Colonic mucosa (tissue), 4 donors: ENCODE measurements at regions not wholly inside any gene's neighbourhood (a gene's known extent, or its start where the extent isn't known, plus 50 kb on each side); places are given as distances from the start of the nearest gene placed in this dataset.

Experiments
- DNase-seq: peaks from one replicate; pipeline ENCODE4 v3.0.0-alpha.2; 2020
- H3K27ac ChIP-seq: fragments of 200-600 bp; one replicate; pipeline ENCODE4 v1.8.0; 2021
- H3K27me3 ChIP-seq: fragments of 200-600 bp; one replicate; pipeline ENCODE4 v1.8.0; 2021
- H3K36me3 ChIP-seq: fragments of 200-600 bp; one replicate; pipeline ENCODE4 v1.8.0; 2021
- H3K4me1 ChIP-seq: fragments of 200-600 bp; one replicate; pipeline ENCODE4 v1.8.0; 2021; ENCODE audit warnings: mild to moderate bottlenecking
- H3K4me3 ChIP-seq: fragments of 200-600 bp; one replicate; pipeline ENCODE4 v1.8.0; 2021
- H3K9ac ChIP-seq, 2 donors: one replicate each; pipeline ENCODE4 v1.7.0; 2013; ENCODE audit warnings: control low read depth in 2 of 2, low read depth in 2 of 2, low read length in 2 of 2
- H3K9me3 ChIP-seq: fragments of 200-600 bp; one replicate; pipeline ENCODE4 v1.8.0; 2021
- intact Hi-C: fragments of 100-400 bp; cut with DNase I; formaldehyde crosslinking; loops from one replicate; pipeline ENCODE4 v1.14.1; 2022
- TF ChIP-seq, protein P1 (sequence below): fragments of 200-600 bp; IDR thresholded peaks from one replicate; pipeline ENCODE4 v1.8.0; 2022; ENCODE audit warnings: antibody characterized with exemption, mild to moderate bottlenecking
- donor health status: healthy.
- donor health status: DM: no; HTN: no; CAD: no.
- donor health status: DM: no; HTN: no; CAD: no.

DNA sequence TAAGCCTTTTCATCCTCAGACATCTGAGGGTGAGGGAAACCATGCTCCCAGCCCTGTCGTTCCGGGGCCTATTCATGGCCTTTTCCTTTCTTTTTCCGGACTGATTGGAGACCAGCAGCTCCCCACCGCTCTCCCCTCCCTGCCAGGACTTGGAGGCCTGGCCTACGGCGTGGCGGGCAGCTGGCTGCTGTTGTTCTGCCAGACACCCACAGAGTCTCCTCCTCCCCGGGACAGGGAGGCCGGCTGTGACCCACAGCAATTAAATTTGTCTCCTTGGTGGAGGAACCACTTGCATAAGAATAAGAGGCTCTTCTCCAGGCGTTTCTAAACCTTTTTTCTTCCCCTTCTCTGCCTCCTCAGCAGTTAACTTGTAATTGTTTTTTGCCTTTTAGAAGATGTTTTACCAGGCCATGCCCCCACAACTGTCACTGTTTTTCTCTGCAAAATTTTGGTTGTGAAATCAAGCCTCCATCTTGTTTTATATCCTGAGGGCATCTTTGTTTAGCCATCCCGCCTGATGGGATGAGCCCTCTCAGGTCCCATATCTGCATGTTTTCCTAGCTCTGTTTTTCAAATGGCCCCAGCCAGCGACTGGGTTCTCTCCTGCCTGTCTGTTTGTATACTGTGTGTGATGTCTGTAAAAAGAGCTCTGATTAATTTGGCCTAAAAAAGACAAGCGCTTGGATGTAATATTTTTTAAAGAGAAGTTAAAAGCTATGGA, 1060.0 kb upstream of the DDX18 start:
- H3K9me3 ChIP-seq = no peaks in the 10 kb centered on the region
- no peak overlapping the region for H3K9ac ChIP-seq
- no peaks in the 10 kb centered on the region for H3K36me3 ChIP-seq
- DNase-seq = no peak
- intact Hi-C loops = no loop called here
- H3K27ac ChIP-seq = no peak overlapping the region
- no peaks in the 10 kb centered on the region for H3K4me1 ChIP-seq
- TF ChIP-seq, protein P1, sequence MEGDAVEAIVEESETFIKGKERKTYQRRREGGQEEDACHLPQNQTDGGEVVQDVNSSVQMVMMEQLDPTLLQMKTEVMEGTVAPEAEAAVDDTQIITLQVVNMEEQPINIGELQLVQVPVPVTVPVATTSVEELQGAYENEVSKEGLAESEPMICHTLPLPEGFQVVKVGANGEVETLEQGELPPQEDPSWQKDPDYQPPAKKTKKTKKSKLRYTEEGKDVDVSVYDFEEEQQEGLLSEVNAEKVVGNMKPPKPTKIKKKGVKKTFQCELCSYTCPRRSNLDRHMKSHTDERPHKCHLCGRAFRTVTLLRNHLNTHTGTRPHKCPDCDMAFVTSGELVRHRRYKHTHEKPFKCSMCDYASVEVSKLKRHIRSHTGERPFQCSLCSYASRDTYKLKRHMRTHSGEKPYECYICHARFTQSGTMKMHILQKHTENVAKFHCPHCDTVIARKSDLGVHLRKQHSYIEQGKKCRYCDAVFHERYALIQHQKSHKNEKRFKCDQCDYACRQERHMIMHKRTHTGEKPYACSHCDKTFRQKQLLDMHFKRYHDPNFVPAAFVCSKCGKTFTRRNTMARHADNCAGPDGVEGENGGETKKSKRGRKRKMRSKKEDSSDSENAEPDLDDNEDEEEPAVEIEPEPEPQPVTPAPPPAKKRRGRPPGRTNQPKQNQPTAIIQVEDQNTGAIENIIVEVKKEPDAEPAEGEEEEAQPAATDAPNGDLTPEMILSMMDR = no peak
- no peaks in the 10 kb centered on the region for H3K27me3 ChIP-seq
- no peak overlapping the region for H3K4me3 ChIP-seq

DNA sequence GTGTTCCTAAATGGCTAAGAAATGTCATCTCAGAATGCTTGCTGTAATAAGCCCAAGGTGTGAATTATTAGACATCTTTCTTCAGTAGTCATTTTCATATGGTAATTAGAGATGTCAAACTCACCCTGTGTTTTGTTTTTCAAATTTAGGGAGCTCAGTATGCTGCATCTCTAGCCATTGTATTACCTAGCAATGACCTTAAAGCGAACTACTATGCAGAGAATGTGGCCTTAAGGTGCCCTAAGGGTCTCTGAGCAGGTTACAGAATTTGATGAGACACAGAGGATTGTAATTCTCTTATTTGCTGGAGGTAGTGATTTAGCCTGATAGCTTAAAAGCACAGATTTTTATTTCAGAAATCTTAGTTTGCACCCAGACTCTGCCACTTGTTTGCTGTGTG, 1052.6 kb upstream of the DDX18 start:
- Histone ChIP-seq H3K9ac (no peak overlapping the region), H3K4me3 (no peak overlapping the region), H3K27me3 (no peaks in the 10 kb centered on the region), H3K4me1 (no peaks in the 10 kb centered on the region), H3K9me3 (no peaks in the 10 kb centered on the region), H3K27ac (no peak overlapping the region), H3K36me3 (no peaks in the 10 kb centered on the region)
- intact Hi-C loops = no loop called here
- TF ChIP-seq, protein P1 = no peak
- no peak for DNase-seq

DNA sequence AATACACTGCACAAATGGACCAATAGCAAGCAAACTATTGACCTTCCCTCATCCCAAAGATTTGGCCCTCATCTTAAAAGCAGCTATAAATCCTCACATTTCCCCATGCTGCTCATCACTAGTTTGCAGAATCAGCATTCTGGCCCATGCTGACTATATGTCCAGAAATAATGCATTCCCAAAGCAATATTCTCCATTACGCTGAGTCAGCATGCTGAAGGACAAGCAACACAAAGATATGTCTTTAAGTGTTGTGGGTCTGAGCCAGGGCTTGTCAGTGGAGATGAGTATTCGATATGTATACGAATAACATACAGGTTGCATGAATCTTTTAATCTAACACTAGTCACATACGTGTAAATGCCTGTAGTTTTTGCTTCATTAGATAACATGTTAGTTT, 1045.0 kb upstream of the DDX18 start:
- Histone ChIP-seq H3K27ac (no peak overlapping the region), H3K4me3 (no peak overlapping the region), H3K36me3 (no peaks in the 10 kb centered on the region), H3K9me3 (no peaks in the 10 kb centered on the region), H3K4me1 (no peaks in the 10 kb centered on the region), H3K9ac (no peak overlapping the region), H3K27me3 (no peaks in the 10 kb centered on the region)
- no peak for DNase-seq
- TF ChIP-seq, protein P1 = no peak
- intact Hi-C loops = no loop called here

DNA sequence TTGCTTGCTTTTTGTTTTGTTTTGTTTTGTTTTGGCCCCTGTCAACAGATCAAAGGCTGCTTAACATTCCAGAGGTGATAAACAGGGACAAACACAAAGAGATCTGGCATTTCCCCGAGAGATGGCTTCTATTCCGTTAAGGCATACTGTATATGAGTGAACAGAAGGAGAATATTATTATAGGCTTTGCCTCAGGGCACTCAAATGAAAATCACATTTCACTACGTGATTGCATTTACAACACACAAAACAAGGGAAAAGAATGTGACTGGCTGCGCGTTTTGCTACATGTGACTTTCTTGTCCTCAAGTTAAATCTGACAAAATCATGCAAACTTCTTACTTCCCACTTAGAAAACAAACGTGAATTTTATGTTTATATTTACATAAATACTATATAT, 1037.9 kb upstream of the DDX18 start:
- intact Hi-C loops = no loop called here
- Histone ChIP-seq H3K27ac (no peak overlapping the region), H3K36me3 (no peaks in the 10 kb centered on the region), H3K9ac (no peak overlapping the region), H3K4me1 (no peaks in the 10 kb centered on the region), H3K4me3 (no peak overlapping the region), H3K9me3 (no peaks in the 10 kb centered on the region), H3K27me3 (no peaks in the 10 kb centered on the region)
- DNase-seq = no peak
- TF ChIP-seq, protein P1 = no peak

DNA sequence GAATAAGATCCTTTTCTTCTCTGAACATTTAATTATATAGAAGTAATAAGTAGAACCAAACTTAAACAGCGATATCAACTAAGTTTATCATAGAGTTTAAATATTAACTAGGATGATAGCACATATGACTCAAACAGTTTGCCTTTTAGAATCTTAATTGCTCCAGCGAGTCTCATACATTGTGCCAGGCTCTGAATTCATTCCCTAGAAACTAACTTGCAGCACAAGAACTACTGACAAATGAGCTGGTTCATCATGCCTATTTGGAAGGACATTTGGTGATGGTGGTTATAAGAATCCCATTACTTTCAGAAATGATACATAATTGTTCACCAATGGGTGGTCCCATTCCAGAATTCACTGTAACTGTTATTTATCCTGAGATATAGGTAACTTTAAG, 1026.6 kb upstream of the DDX18 start:
- TF ChIP-seq, protein P1 = no peak
- no peak for DNase-seq
- Histone ChIP-seq H3K27me3 (no peaks in the 10 kb centered on the region), H3K36me3 (no peaks in the 10 kb centered on the region), H3K4me1 (no peaks in the 10 kb centered on the region), H3K27ac (no peak overlapping the region), H3K9me3 (no peaks in the 10 kb centered on the region), H3K9ac (no peak overlapping the region), H3K4me3 (no peak overlapping the region)
- intact Hi-C loops = no loop called here
